ENCODE measurements at regions not wholly inside any gene's neighbourhood (a gene's known extent, or its start where the extent isn't known, plus 50 kb on each side); places are given as distances from the start of the nearest gene placed in this dataset.
"Not testable (repeated sequence)": the region's sequence is repeated elsewhere in the genome, so short reads cannot be mapped to it uniquely, and the experiment has no call there.

- Histone ChIP-seq H3K79me2 (ENCODE audit: control insufficient read depth, insufficient read depth, low read length, unreplicated experiment) (no peaks in the 10 kb centered on the region), H3K4me1 (ENCODE audit: control insufficient read depth, insufficient read depth, low read length, unreplicated experiment) (peaks cover 17% of the 10 kb centered on the region), H3K27ac (ENCODE audit: low read depth, low read length) (no peak overlapping the region), H3K36me3 (ENCODE audit: insufficient read depth, low read length) (no peaks in the 10 kb centered on the region), H3K4me3 (ENCODE audit: low read depth, low read length) (no peak overlapping the region), H3K27me3 (ENCODE audit: insufficient read depth, low read length) (no peaks in the 10 kb centered on the region), H2AFZ (ENCODE audit: low read length, unreplicated experiment) (no peak overlapping the region)
Measured at GRCh38 chr18:68414407-68414806, 300.5 kb downstream of the TMX3 start.

- Histone ChIP-seq H3K27ac (ENCODE audit: low read depth, low read length) (no peak overlapping the region), H3K79me2 (ENCODE audit: control insufficient read depth, insufficient read depth, low read length, unreplicated experiment) (no peaks in the 10 kb centered on the region), H3K4me1 (ENCODE audit: control insufficient read depth, insufficient read depth, low read length, unreplicated experiment) (no peaks in the 10 kb centered on the region), H3K4me3 (ENCODE audit: low read depth, low read length) (no peak overlapping the region), H3K36me3 (ENCODE audit: insufficient read depth, low read length) (no peaks in the 10 kb centered on the region), H2AFZ (ENCODE audit: low read length, unreplicated experiment) (no peak overlapping the region), H3K27me3 (ENCODE audit: insufficient read depth, low read length) (no peaks in the 10 kb centered on the region)
Measured at GRCh38 chr18:68409576-68409975, 305.3 kb downstream of the TMX3 start.

GRCh38 chr18:68406761-68407160 lies 308.1 kb downstream of the TMX3 start:
- H3K27me3 ChIP-seq (ENCODE audit: insufficient read depth, low read length): no peaks in the 10 kb centered on the region
- H3K27ac ChIP-seq (ENCODE audit: low read depth, low read length): no peak overlapping the region

GRCh38 chr18:68402784-68403183 lies 312.1 kb downstream of the TMX3 start:
- Histone ChIP-seq H3K79me2 (ENCODE audit: control insufficient read depth, insufficient read depth, low read length, unreplicated experiment) (no peaks in the 10 kb centered on the region), H3K4me3 (ENCODE audit: low read depth, low read length) (no peak overlapping the region), H2AFZ (ENCODE audit: low read length, unreplicated experiment) (no peak overlapping the region), H3K4me1 (ENCODE audit: control insufficient read depth, insufficient read depth, low read length, unreplicated experiment) (no peaks in the 10 kb centered on the region), H3K27me3 (ENCODE audit: insufficient read depth, low read length) (no peaks in the 10 kb centered on the region), H3K36me3 (ENCODE audit: insufficient read depth, low read length) (no peaks in the 10 kb centered on the region), H3K27ac (ENCODE audit: low read depth, low read length) (no peak overlapping the region)

More at GRCh38 chr18:68406761-68407160, 308.1 kb downstream of the TMX3 start:
- H3K79me2 ChIP-seq (ENCODE audit: control insufficient read depth, insufficient read depth, low read length, unreplicated experiment): no peaks in the 10 kb centered on the region
- H3K4me3 ChIP-seq (ENCODE audit: low read depth, low read length): no peak overlapping the region
- no peak overlapping the region for H2AFZ ChIP-seq (ENCODE audit: low read length, unreplicated experiment)
- H3K36me3 ChIP-seq (ENCODE audit: insufficient read depth, low read length): no peaks in the 10 kb centered on the region
- H3K4me1 ChIP-seq (ENCODE audit: control insufficient read depth, insufficient read depth, low read length, unreplicated experiment): no peaks in the 10 kb centered on the region

GRCh38 chr18:68400889-68401288 lies 314.0 kb downstream of the TMX3 start:
- Histone ChIP-seq H3K27ac (ENCODE audit: low read depth, low read length) (no peak overlapping the region), H3K36me3 (ENCODE audit: insufficient read depth, low read length) (no peaks in the 10 kb centered on the region), H3K4me1 (ENCODE audit: control insufficient read depth, insufficient read depth, low read length, unreplicated experiment) (no peaks in the 10 kb centered on the region), H3K79me2 (ENCODE audit: control insufficient read depth, insufficient read depth, low read length, unreplicated experiment) (no peaks in the 10 kb centered on the region), H3K4me3 (ENCODE audit: low read depth, low read length) (no peak overlapping the region), H3K27me3 (ENCODE audit: insufficient read depth, low read length) (no peaks in the 10 kb centered on the region), H2AFZ (ENCODE audit: low read length, unreplicated experiment) (no peak overlapping the region)

GRCh38 chr18:68399721-68400120 lies 315.2 kb downstream of the TMX3 start:
- no peaks in the 10 kb centered on the region for H3K79me2 ChIP-seq (ENCODE audit: control insufficient read depth, insufficient read depth, low read length, unreplicated experiment)
- H3K4me1 ChIP-seq (ENCODE audit: control insufficient read depth, insufficient read depth, low read length, unreplicated experiment): no peaks in the 10 kb centered on the region
- H2AFZ ChIP-seq (ENCODE audit: low read length, unreplicated experiment): no peak overlapping the region
- H3K27me3 ChIP-seq (ENCODE audit: insufficient read depth, low read length): no peaks in the 10 kb centered on the region
- no peak overlapping the region for H3K27ac ChIP-seq (ENCODE audit: low read depth, low read length)
- H3K4me3 ChIP-seq (ENCODE audit: low read depth, low read length): no peak overlapping the region
- no peaks in the 10 kb centered on the region for H3K36me3 ChIP-seq (ENCODE audit: insufficient read depth, low read length)

GRCh38 chr18:68397241-68398035 lies 317.5 kb downstream of the TMX3 start:
- no peaks in the 10 kb centered on the region for H3K36me3 ChIP-seq (ENCODE audit: insufficient read depth, low read length)
- no peak overlapping the region for H3K27ac ChIP-seq (ENCODE audit: low read depth, low read length)
- H3K4me1 ChIP-seq (ENCODE audit: control insufficient read depth, insufficient read depth, low read length, unreplicated experiment): peaks cover 6% of the 10 kb centered on the region

GRCh38 chr18:68394705-68395104 lies 320.2 kb downstream of the TMX3 start:
- Histone ChIP-seq H3K36me3 (ENCODE audit: insufficient read depth, low read length) (no peaks in the 10 kb centered on the region), H3K79me2 (ENCODE audit: control insufficient read depth, insufficient read depth, low read length, unreplicated experiment) (no peaks in the 10 kb centered on the region), H3K4me1 (ENCODE audit: control insufficient read depth, insufficient read depth, low read length, unreplicated experiment) (peaks cover 6% of the 10 kb centered on the region), H3K27me3 (ENCODE audit: insufficient read depth, low read length) (no peaks in the 10 kb centered on the region), H3K27ac (ENCODE audit: low read depth, low read length) (no peak overlapping the region), H2AFZ (ENCODE audit: low read length, unreplicated experiment) (no peak overlapping the region), H3K4me3 (ENCODE audit: low read depth, low read length) (no peak overlapping the region)

More at GRCh38 chr18:68397241-68398035, 317.5 kb downstream of the TMX3 start:
- Histone ChIP-seq H3K79me2 (ENCODE audit: control insufficient read depth, insufficient read depth, low read length, unreplicated experiment) (no peaks in the 10 kb centered on the region), H2AFZ (ENCODE audit: low read length, unreplicated experiment) (no peak overlapping the region), H3K27me3 (ENCODE audit: insufficient read depth, low read length) (no peaks in the 10 kb centered on the region), H3K4me3 (ENCODE audit: low read depth, low read length) (no peak overlapping the region)

- Histone ChIP-seq H3K36me3 (ENCODE audit: insufficient read depth, low read length) (no peaks in the 10 kb centered on the region), H2AFZ (ENCODE audit: low read length, unreplicated experiment) (no peak overlapping the region), H3K4me3 (ENCODE audit: low read depth, low read length) (no peak overlapping the region), H3K27ac (ENCODE audit: low read depth, low read length) (no peak overlapping the region), H3K4me1 (ENCODE audit: control insufficient read depth, insufficient read depth, low read length, unreplicated experiment) (peaks cover 6% of the 10 kb centered on the region), H3K27me3 (ENCODE audit: insufficient read depth, low read length) (no peaks in the 10 kb centered on the region), H3K79me2 (ENCODE audit: control insufficient read depth, insufficient read depth, low read length, unreplicated experiment) (no peaks in the 10 kb centered on the region)
Measured at GRCh38 chr18:68391801-68392200, 323.1 kb downstream of the TMX3 start.

GRCh38 chr18:68387246-68387645 lies 327.7 kb downstream of the TMX3 start:
- Histone ChIP-seq H3K27me3 (ENCODE audit: insufficient read depth, low read length) (no peaks in the 10 kb centered on the region), H3K36me3 (ENCODE audit: insufficient read depth, low read length) (no peaks in the 10 kb centered on the region), H3K79me2 (ENCODE audit: control insufficient read depth, insufficient read depth, low read length, unreplicated experiment) (no peaks in the 10 kb centered on the region), H3K27ac (ENCODE audit: low read depth, low read length) (no peak overlapping the region), H3K4me1 (ENCODE audit: control insufficient read depth, insufficient read depth, low read length, unreplicated experiment) (no peaks in the 10 kb centered on the region), H2AFZ (ENCODE audit: low read length, unreplicated experiment) (no peak overlapping the region), H3K4me3 (ENCODE audit: low read depth, low read length) (no peak overlapping the region)

- not testable (repeated sequence) for H3K4me1 ChIP-seq (ENCODE audit: control insufficient read depth, insufficient read depth, low read length, unreplicated experiment); H2AFZ ChIP-seq (ENCODE audit: low read length, unreplicated experiment); H3K4me3 ChIP-seq (ENCODE audit: low read depth, low read length); H3K27me3 ChIP-seq (ENCODE audit: insufficient read depth, low read length); H3K36me3 ChIP-seq (ENCODE audit: insufficient read depth, low read length); H3K79me2 ChIP-seq (ENCODE audit: control insufficient read depth, insufficient read depth, low read length, unreplicated experiment); H3K27ac ChIP-seq (ENCODE audit: low read depth, low read length)
Measured at GRCh38 chr18:68383979-68384378, 330.9 kb downstream of the TMX3 start.
